ENCODE measurements at regions not wholly inside any gene's neighbourhood (a gene's known extent, or its start where the extent isn't known, plus 50 kb on each side); places are given as distances from the start of the nearest gene placed in this dataset.

DNA sequence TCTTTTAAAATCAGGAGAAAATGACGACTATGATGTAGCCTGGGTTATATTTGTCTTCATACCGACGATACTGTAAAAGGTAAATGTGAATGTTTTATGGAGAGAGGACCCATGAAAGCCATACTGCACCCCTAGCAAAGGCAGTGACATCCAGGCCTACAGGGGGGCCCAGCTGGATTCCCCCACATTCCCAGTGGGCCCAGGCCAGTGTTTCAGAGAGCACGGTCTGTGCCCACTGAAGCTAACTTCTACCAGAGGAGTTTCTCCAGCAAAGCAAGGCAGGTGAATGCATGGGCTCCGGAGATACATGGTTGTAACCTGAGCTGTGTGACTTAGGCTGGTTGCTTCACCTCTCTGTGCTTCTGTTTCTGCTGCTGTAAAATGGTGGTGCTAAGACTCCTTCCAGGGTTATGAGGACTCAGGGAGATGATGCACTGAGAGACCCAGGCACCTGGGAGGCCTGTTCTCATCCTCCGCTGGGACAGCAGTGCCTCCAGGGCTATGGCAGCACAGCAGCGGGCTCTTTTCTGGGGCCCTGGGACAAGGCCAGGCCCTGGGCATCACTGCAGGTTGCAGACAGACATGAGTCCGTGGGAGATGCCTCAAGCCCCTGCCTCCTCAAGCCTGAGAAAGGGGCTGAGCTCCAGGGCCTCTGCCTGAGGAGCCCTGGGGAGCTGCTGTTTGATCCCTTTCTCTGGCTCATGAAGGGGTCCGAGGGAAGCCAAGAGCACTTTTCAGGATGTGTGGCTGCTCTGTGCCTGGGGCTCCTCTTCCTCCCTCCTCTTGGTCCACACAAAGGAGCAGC lies 73.7 kb downstream of the SERPINA3 start:
- WGBS, 2 donors = 73 to 86% methylated on average over 5 to 6 of the region's 9 CpGs
- TF ChIP-seq, protein P1, sequence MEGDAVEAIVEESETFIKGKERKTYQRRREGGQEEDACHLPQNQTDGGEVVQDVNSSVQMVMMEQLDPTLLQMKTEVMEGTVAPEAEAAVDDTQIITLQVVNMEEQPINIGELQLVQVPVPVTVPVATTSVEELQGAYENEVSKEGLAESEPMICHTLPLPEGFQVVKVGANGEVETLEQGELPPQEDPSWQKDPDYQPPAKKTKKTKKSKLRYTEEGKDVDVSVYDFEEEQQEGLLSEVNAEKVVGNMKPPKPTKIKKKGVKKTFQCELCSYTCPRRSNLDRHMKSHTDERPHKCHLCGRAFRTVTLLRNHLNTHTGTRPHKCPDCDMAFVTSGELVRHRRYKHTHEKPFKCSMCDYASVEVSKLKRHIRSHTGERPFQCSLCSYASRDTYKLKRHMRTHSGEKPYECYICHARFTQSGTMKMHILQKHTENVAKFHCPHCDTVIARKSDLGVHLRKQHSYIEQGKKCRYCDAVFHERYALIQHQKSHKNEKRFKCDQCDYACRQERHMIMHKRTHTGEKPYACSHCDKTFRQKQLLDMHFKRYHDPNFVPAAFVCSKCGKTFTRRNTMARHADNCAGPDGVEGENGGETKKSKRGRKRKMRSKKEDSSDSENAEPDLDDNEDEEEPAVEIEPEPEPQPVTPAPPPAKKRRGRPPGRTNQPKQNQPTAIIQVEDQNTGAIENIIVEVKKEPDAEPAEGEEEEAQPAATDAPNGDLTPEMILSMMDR (IDR thresholded peaks at IDR 0.05) = no peak
- no peak for TF ChIP-seq POLR2A (IDR thresholded peaks at IDR 0.05)
- intact Hi-C loops (cut with DNase I) = no loop called here
- no peak for DNase-seq
- H3K27me3 ChIP-seq = peaks cover 0 to 33% (median 0%) of the 10 kb centered on the region in 4 donors
- no peaks in the 10 kb centered on the region for H3K9me3 ChIP-seq
- no peak overlapping the region for H3K27ac ChIP-seq
- no peaks in the 10 kb centered on the region for H3K36me3 ChIP-seq
- no peak overlapping the region for H3K4me3 ChIP-seq
- H3K4me1 ChIP-seq = peaks cover 0 to 7% (median 6%) of the 10 kb centered on the region in 3 donors

DNA sequence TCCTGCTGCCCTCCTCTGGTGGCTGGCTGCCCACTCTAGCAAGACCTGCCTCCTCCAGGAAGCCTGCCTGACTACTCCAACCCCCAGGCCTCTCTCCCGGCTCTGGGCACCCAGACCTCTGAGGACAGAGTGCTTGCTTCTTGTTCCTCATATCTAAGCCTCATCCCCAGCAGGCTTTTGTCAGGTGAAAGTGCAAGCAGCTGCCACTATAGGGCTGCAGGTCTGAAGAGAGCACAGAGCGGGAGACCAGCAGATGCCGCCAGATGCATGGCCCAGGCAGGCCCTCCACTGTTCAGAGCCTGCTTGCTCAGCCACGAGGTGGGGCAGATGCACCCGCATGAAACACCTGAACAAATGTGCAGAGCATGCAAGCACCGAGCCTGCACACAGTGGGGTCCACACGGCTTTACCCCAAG lies 73.0 kb downstream of the SERPINA3 start:
- WGBS, 2 donors = 46 to 80% methylated on average over 1 to 3 of the region's 7 CpGs
- DNase-seq = no peak
- Histone ChIP-seq H3K4me3 (no peak overlapping the region), H3K27me3 (peaks cover 0 to 28% (median 0%) of the 10 kb centered on the region in 4 donors), H3K4me1 (peaks cover 0 to 7% (median 6%) of the 10 kb centered on the region in 3 donors), H3K36me3 (no peaks in the 10 kb centered on the region), H3K9me3 (no peaks in the 10 kb centered on the region), H3K27ac (no peak overlapping the region)
- TF ChIP-seq, protein P1 (IDR thresholded peaks at IDR 0.05) = no peak
- TF ChIP-seq POLR2A (IDR thresholded peaks at IDR 0.05) = no peak
- intact Hi-C loops (cut with DNase I) = no loop called here

DNA sequence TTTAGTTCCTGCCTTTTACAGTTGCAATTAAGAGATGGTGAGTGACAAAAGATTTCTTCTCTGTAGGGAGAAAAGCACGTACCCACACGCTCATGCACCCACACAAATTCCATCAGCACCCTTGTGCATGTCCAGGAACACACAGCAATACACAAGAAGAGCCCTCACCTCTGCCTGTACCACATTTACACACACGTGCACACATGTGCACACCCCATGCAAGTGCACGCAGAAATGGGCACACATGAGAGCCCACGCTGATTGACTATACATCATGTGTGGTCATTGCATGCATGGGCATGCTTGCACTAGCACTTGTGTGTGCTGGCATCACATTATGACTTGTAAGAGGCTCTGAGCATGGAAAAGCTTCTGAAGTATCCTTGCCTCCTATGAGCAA lies 70.5 kb downstream of the SERPINA3 start:
- DNase-seq = no peak
- WGBS, 2 donors = 41 to 45% methylated on average over 4 to 5 of the region's 5 CpGs

DNA sequence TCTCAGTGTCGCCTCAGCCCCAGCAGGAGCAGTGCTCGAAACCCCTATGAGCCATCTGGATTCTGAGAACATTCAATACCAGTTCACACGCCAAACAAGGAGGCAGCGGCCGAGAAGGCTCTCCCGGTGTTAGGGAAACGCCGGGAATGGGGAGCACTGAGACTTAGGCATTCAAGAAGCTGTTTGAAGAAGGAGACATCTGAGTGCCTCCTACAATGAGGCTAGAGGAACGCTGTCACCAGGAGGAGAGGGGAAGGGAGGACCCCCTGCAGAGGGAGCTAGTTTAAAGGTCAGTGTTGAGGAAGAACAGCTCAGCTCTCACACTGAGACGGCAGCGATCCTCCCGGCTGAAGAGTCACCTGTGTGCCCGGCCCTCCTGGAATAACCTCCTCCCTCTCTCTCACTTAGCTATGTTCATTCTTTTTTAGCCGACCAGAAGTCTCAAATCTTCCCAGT lies 69.9 kb downstream of the SERPINA3 start:
- Histone ChIP-seq H3K27ac (no peak overlapping the region), H3K9me3 (no peaks in the 10 kb centered on the region), H3K4me3 (no peak overlapping the region), H3K27me3 (peaks cover 0 to 31% (median 0%) of the 10 kb centered on the region in 4 donors), H3K4me1 (no peaks in the 10 kb centered on the region), H3K36me3 (no peaks in the 10 kb centered on the region)
- TF ChIP-seq, protein P1 (IDR thresholded peaks at IDR 0.05) = no peak
- no peak for TF ChIP-seq POLR2A (IDR thresholded peaks at IDR 0.05)
- 65 to 73% methylated on average over 6 to 12 of the region's 14 CpGs for WGBS, 2 donors
- no peak for DNase-seq
- intact Hi-C loops (cut with DNase I) = no loop called here

More for the DNA sequence above, 70.5 kb downstream of the SERPINA3 start:
- Histone ChIP-seq H3K27me3 (peaks cover 0 to 25% (median 0%) of the 10 kb centered on the region in 4 donors), H3K36me3 (no peaks in the 10 kb centered on the region), H3K4me3 (no peak overlapping the region), H3K4me1 (no peaks in the 10 kb centered on the region), H3K9me3 (no peaks in the 10 kb centered on the region), H3K27ac (no peak overlapping the region)
- intact Hi-C loops (cut with DNase I) = no loop called here
- TF ChIP-seq, protein P1 (IDR thresholded peaks at IDR 0.05) = no peak
- no peak for TF ChIP-seq POLR2A (IDR thresholded peaks at IDR 0.05)

DNA sequence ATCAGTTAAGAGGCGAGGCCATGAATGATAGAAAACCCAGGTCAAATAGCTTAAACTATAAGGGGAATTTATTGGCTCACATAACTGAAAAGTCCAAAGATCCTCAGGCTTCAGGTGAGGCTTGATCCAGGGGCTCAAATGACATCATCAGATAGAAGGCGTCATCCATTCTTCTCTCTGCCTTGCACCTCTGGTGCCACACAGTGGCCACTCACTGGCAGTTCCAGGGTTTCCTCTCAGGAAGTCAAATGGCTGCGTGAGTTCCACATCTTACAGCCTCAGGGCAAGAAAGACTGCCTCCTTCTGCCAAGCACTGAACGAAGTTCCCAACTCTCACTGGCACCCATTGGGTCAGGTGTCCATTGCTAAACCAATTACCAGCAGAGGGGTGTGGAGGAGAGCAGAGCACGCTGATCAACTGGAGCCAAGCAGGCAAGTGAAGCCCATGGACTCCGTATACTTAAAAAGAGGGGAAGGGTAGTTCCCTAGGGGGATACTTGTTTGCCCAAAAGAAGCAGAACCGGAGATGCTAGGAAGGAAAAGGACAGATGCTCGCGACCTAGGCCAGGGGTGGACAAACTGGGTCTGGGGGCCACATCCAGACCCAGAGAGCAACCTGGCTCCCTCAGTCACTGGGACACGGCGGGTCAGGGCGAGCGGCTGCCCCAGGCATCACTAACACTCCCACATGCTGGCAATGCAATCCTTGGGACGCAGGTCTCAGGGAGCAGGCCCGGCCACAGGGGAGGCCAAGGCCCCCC lies 69.3 kb downstream of the SERPINA3 start:
- 59 to 71% methylated on average over 9 to 10 of the region's 15 CpGs for WGBS, 2 donors
- Histone ChIP-seq H3K36me3 (no peaks in the 10 kb centered on the region), H3K9me3 (no peaks in the 10 kb centered on the region), H3K4me1 (no peaks in the 10 kb centered on the region), H3K27me3 (peaks cover 0 to 31% (median 0%) of the 10 kb centered on the region in 4 donors), H3K4me3 (no peak overlapping the region), H3K27ac (no peak overlapping the region)
- TF ChIP-seq, protein P1 (IDR thresholded peaks at IDR 0.05) = peak in 5 of 6 experiments; percentile 24 to 64 (median 33)
- TF ChIP-seq POLR2A (IDR thresholded peaks at IDR 0.05) = no peak
- intact Hi-C loops (cut with DNase I) = no loop called here
- DNase-seq = no peak

Measured in esophagus squamous epithelium (tissue), 5 donors.